ENCODE measurements at regions not wholly inside any gene's neighbourhood (a gene's known extent, or its start where the extent isn't known, plus 50 kb on each side); places are given as distances from the start of the nearest gene placed in this dataset.
A peak's percentile ranks its signal among the peaks of the same experiment; 100 is the strongest.

DNA sequence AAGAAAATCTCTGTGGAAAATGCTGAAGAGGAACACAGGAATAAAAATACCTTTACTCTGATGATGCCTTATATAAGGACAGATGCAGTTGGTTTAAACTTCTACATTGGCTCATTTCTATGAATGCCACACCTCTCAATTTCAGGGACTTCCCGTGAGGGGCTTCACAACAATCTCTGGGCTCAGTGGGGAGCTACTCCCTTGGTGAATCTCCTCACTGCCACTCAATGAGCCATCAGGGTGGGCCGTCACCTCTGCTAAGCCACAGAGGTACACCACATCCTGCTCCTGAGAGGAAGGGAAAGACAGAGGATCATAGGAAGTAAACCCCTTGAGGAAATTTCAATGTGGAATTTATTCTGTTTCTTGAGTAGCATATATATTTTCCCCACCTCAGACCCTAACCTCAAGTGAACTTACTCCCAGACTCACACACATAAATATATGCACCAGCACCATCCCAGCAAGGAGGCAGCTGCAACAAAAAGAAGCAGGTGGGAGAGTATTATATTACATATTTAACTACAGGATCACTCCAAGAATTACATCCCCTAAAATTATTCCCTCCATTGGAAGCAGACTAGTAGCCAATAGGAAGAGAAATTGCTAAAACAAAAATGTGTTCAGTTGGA, 63.3 kb upstream of the PRSS1 start:
- TF ChIP-seq, protein P1, sequence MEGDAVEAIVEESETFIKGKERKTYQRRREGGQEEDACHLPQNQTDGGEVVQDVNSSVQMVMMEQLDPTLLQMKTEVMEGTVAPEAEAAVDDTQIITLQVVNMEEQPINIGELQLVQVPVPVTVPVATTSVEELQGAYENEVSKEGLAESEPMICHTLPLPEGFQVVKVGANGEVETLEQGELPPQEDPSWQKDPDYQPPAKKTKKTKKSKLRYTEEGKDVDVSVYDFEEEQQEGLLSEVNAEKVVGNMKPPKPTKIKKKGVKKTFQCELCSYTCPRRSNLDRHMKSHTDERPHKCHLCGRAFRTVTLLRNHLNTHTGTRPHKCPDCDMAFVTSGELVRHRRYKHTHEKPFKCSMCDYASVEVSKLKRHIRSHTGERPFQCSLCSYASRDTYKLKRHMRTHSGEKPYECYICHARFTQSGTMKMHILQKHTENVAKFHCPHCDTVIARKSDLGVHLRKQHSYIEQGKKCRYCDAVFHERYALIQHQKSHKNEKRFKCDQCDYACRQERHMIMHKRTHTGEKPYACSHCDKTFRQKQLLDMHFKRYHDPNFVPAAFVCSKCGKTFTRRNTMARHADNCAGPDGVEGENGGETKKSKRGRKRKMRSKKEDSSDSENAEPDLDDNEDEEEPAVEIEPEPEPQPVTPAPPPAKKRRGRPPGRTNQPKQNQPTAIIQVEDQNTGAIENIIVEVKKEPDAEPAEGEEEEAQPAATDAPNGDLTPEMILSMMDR (conservative IDR thresholded peaks at IDR 0.05; ENCODE audit: low read depth, low read length): no peak
- DNase-seq (ENCODE audit: low read depth): no peak
- no peak overlapping the region for H3K4me3 ChIP-seq (ENCODE audit: low read length)

DNA sequence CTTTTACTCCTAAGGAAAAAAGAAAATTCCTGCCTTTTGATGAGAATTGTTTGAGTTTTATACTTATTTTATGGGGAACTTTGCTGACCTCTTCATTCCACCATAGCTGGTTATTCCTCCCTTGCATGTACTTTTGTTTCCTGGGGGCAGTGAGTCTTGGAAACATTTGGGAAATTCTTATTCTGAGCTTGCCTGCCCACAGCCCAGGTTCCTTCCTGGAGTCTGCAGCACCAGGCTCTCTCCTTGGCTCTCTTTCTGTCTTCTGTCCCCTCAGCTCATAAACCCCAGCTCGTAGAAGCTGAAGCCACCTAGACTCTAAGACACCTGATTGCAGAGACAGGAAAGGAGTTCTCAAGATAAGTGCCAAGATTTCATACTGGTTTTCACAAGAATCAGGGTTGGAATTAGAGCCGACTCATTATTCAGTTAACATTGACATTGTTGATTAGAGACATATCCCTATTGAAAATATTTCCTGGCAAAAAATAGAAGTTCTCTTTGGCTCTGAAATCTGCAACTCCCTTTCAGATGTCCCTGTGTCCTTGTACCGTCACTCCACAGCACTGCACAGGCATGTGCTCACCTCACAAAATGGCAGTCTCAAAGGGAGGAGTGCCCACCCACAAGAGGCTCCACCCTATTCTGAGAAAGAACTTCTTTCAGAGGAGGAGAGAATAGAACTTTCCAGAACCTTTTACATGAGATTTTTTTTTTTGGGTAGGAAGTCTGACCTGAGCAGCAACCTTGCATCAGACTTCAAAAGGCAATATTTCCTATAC, 67.8 kb upstream of the PRSS1 start:
- H3K4me3 ChIP-seq (ENCODE audit: low read length): no peak overlapping the region
- DNase-seq (ENCODE audit: low read depth): no peak
- TF ChIP-seq, protein P1 (conservative IDR thresholded peaks at IDR 0.05; ENCODE audit: low read depth, low read length): no peak

DNA sequence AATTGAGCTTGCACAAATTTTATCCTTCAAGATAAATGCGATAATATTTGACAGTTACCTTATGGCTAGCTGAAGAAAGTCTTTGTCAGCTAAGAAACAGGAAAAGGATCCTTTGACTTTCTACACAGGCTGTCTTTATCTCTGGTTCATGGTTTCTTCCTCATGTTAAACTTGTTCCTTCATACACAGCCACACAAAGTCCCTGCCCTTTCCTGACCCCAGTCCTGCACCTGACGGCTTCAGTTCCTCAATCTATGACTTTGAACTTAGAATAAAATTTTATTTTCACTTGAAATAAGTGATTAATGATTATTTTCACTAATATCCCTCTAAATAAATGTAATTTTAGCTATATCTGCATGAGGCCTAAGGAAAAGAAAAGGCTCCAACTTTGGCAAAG, 77.8 kb upstream of the PRSS1 start:
- TF ChIP-seq, protein P1 (conservative IDR thresholded peaks at IDR 0.05; ENCODE audit: low read depth, low read length): no peak
- H3K4me3 ChIP-seq (ENCODE audit: low read length): no peak overlapping the region
- no peak for DNase-seq (ENCODE audit: low read depth)

DNA sequence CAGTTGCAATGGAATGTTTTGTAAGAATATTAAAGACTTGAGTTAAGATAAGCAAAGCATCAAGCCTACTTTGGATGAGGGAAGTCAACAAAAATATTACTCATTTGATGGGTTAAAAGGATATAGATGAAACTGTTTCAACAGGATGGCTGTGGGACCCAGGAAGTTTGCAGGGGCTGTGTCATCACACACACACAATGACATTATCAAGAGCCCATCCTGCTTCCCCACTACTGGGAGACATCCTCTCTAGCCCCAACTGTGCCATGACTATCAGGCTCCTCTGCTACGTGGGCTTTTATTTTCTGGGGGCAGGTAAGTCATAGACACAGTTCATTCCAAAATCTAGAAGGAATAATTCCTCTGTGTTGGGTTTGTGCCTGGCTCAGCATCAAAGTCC, 78.8 kb upstream of the PRSS1 start:
- no peak overlapping the region for H3K4me3 ChIP-seq (ENCODE audit: low read length)
- DNase-seq (ENCODE audit: low read depth): no peak
- TF ChIP-seq, protein P1 (conservative IDR thresholded peaks at IDR 0.05; ENCODE audit: low read depth, low read length): no peak

DNA sequence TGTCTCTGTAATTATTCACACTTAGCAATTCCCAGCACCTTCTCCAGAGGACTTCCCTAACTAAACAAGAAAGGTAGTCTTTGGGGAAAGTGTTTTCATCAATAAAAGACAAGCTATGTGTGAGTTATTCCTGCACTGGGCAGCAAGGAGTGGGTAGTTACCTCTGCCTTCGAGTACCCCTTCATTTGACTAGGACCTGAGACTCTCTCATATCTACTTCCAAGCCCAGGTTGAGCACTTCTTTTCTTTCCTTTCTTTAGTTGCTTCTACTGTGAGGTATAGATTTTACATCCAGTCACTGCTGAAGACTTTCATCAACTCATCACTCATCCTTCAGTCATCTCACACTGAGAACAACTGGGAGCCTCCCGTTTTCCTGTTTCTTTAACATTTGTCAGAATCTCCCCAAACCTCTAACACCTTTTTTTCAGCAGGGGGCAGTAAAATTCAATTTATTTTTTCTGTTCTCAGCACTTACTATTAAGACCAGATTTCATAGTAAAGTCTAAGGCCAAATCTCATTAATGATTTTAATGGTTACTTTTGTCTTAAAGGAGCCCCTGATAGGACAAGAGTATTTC, 80.1 kb upstream of the PRSS1 start:
- TF ChIP-seq, protein P1 (conservative IDR thresholded peaks at IDR 0.05; ENCODE audit: low read depth, low read length): peak; percentile 43
- DNase-seq (ENCODE audit: low read depth): no peak
- no peak overlapping the region for H3K4me3 ChIP-seq (ENCODE audit: low read length)

DNA sequence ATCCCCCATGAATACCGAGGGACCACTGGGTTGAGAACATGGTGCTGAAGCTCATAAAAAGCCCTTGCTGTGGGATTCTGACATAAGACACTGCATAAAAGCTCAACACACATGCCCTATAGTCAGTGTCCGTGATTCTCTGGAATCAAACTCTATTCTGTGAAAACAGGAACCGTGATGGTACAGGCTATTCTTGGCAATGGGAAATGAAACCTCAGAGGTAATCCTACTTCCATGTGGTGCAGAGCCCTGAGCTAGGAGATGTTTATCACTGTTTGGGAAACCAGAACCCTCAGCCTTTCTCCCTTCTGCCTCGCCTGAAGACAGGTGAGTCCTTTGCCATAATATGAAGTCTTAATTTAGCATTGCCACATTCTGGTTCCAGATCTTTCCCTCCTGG, 80.8 kb upstream of the PRSS1 start:
- H3K4me3 ChIP-seq (ENCODE audit: low read length): no peak overlapping the region
- no peak for DNase-seq (ENCODE audit: low read depth)

More for the DNA sequence above, 80.8 kb upstream of the PRSS1 start:
- TF ChIP-seq, protein P1 (conservative IDR thresholded peaks at IDR 0.05; ENCODE audit: low read depth, low read length): no peak
